ENCODE measurements at regions not wholly inside any gene's neighbourhood (a gene's known extent, or its start where the extent isn't known, plus 50 kb on each side); places are given as distances from the start of the nearest gene placed in this dataset.

DNA sequence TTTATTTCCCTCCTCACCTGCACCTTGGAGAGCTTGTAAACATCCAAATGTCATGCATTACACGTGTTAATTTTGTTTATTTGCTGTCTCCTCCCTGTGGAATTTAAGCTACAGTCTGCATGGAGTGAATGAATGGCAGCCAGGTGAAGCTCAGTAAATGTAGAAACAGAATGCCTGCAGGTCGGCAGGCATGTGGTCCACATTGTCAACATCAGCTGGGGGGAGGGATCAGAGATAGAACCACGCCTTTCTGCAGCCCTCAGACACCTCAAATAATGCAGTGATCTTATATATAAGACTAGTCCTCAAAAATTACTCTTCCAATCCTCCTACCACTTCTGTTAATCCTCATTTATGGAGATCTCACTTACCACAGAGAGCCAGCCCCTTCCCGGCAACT, 131.2 kb upstream of the KIT start:
- Histone ChIP-seq H3K79me1 (ENCODE audit: low read depth, low read length) (no peaks in the 10 kb centered on the region), H3K27me3 (replicated peaks in 1 of 4; ENCODE audit: control insufficient read depth in 3 of 4, extremely low read depth in 1 of 4, insufficient read depth in 3 of 4, low read length in 3 of 4) (no peaks in the 10 kb centered on the region), H2BK120ac (replicated peaks; ENCODE audit: low read depth, low read length) (no peak overlapping the region), H2BK20ac (ENCODE audit: low read length) (no peak overlapping the region), H3K18ac (ENCODE audit: extremely low read depth, low read length) (no peak overlapping the region), H3K14ac (ENCODE audit: insufficient read length) (no peak overlapping the region), H3K36me3 (ENCODE audit: control insufficient read depth in 2 of 4, insufficient read depth in 4 of 4, low read length in 3 of 4) (no peaks in the 10 kb centered on the region), H4K20me1 (replicated peaks in 1 of 2; ENCODE audit: control insufficient read depth in 1 of 2, insufficient read depth in 2 of 2, low read length in 2 of 2) (no peaks in the 10 kb centered on the region), H3K56ac (replicated peaks; ENCODE audit: insufficient read length, low read depth, low read length) (no peak overlapping the region), H2BK12ac (ENCODE audit: low read depth, low read length) (no peak overlapping the region), H3K23ac (ENCODE audit: insufficient read length) (no peak overlapping the region), H3K4me2 (ENCODE audit: insufficient read depth in 1 of 2, low read depth in 2 of 2, low read length in 2 of 2) (no peak overlapping the region), H4K91ac (replicated peaks; ENCODE audit: insufficient read length, low read length) (no peak overlapping the region), H3K9me3 (ENCODE audit: insufficient read depth in 2 of 2, low read depth in 1 of 2, low read length in 1 of 2) (0 out of 4 replicates have a peak, but pooled peaks cover 0 to 5% of the 10 kb centered on the region in 2 experiments), H3K4ac (replicated peaks; ENCODE audit: insufficient read length, low read depth, low read length) (no peak overlapping the region), H2BK5ac (ENCODE audit: low read depth, low read length) (no peak overlapping the region), H4K5ac (ENCODE audit: insufficient read length, low read depth, low read length) (no peak overlapping the region), H2AFZ (ENCODE audit: low read length) (no peak overlapping the region), H3K4me3 (ENCODE audit: extremely low read depth in 1 of 4, insufficient read depth in 2 of 4, low read depth in 3 of 4, low read length in 4 of 4) (no peak overlapping the region), H2BK15ac (ENCODE audit: low read length) (no peak overlapping the region), H3K9ac (replicated peaks in 1 of 4; ENCODE audit: extremely low read depth in 1 of 4, low read depth in 3 of 4, low read length in 3 of 4) (no peak overlapping the region), H2AK5ac (ENCODE audit: low read depth, low read length) (no peak overlapping the region), H3K4me1 (replicated peaks in 1 of 4; ENCODE audit: control insufficient read depth in 3 of 4, insufficient read depth in 4 of 4, low read length in 3 of 4) (peaks cover 0 to 8% (median 2%) of the 10 kb centered on the region in 4 experiments; a peak in 3 of 7 replicates), H3K27ac (ENCODE audit: low read depth, low read length) (no peak overlapping the region), H3K23me2 (ENCODE audit: low read depth, low read length) (no peaks in the 10 kb centered on the region), H4K8ac (ENCODE audit: extremely low read depth, insufficient read depth, low read length) (no peak overlapping the region), H3K79me2 (ENCODE audit: control insufficient read depth in 1 of 2, insufficient read depth in 2 of 2, low read length in 2 of 2) (no peaks in the 10 kb centered on the region)
- ChIA-PET CTCF (ENCODE audit: partially characterized antibody) (interaction anchor here (1.0 kb wide), 2 partner anchors 13 to 21 kb away, joined by 5 read pairs; no protein-coding TSS in a partner anchor), POLR2A (ENCODE audit: partially characterized antibody) (interaction anchor here (0.6 kb wide), 2 partner anchors 93 to 131 kb away, joined by 3 read pairs; partner anchors contain the start of gene KIT)
- FAIRE-seq (no peak), DNase-seq (ENCODE audit: low read depth in 1 of 2, low spot score in 2 of 2) (no peak)
- 70% methylated on average over 4 of the region's 4 CpGs; no CpG with 5 or more reads in 1 of the 2 experiments for WGBS, 2 experiments (ENCODE audit: extremely low coverage in 1 of 2, insufficient coverage in 1 of 2, insufficient read length in 1 of 2, insufficient replicate concordance in 2 of 2, low coverage in 1 of 2, low lambda C conversion rate in 2 of 2, missing lambda C conversion rate in 1 of 2)
- TF ChIP-seq SP2 (IDR thresholded peaks at IDR 0.05; ENCODE audit: low read length) (no peak), SIN3A (conservative IDR thresholded peaks at IDR 0.05 in 1 of 2, IDR thresholded peaks at IDR 0.05 in 1 of 2; ENCODE audit: low read depth in 1 of 2, low read length in 2 of 2) (peak in 1 of 2 experiments; percentile 66; a peak in 1 of 4 replicates)
